CD4-positive, alpha-beta T cell (primary cell): ENCODE measurements at regions not wholly inside any gene's neighbourhood (a gene's known extent, or its start where the extent isn't known, plus 50 kb on each side); places are given as distances from the start of the nearest gene placed in this dataset.

Experiments
- ATAC-seq: fragments of 200-7000 bp; cut with Tn5 transposase; one replicate; pipeline ENCODE4 v1.10.0; 2022; ENCODE audit warnings: mild to moderate bottlenecking; ENCODE audit not compliant: poor library complexity
- CTCF ChIA-PET: fragments of 350-600 bp; sonication (Branson Sonifier 250); formaldehyde crosslinking; loops from one replicate; lab custom pipeline; 2021; ENCODE audit warnings: antibody characterized with exemption, inconsistent platforms; lab: Charles Lee
- POLR2A ChIA-PET: fragments of 350-600 bp; sonication (Branson Sonifier 250); formaldehyde crosslinking; loops from one replicate; lab custom pipeline; 2021; ENCODE audit warnings: antibody characterized with exemption, inconsistent platforms; lab: Charles Lee
- DNase-seq, 14 experiments: peaks; one replicate each; pipeline ENCODE4 v3.0.0-alpha.2; 2013 to 2020; ENCODE audit warnings: mixed read lengths in 2 of 14
- H3K27ac ChIP-seq, 2 donors: one replicate each; pipeline versions ENCODE4 v1.5.1 to v1.7.0; 2013; ENCODE audit warnings: low read length in 2 of 2, low read depth in 1 of 2, mild to moderate bottlenecking in 1 of 2
- H3K27me3 ChIP-seq, 2 experiments: 1 replicate in 1 of 2; 2 replicates in 1 of 2; pipeline versions ENCODE4 v1.6.1 to v1.7.0; 2013; ENCODE audit warnings: low read length in 2 of 2, control low read depth in 1 of 2, mild to moderate bottlenecking in 1 of 2, moderate library complexity in 1 of 2; ENCODE audit not compliant: insufficient read depth in 2 of 2, control insufficient read depth in 1 of 2
- H3K36me3 ChIP-seq: one replicate; pipeline ENCODE4 v1.6.1; 2013; ENCODE audit warnings: low read length, control low read depth; ENCODE audit not compliant: insufficient read depth
- H3K4me1 ChIP-seq: one replicate; pipeline ENCODE4 v1.6.1; 2013; ENCODE audit warnings: low read length, control low read depth; ENCODE audit not compliant: insufficient read depth
- H3K4me3 ChIP-seq: one replicate; pipeline ENCODE4 v1.5.1; 2013; ENCODE audit warnings: mild to moderate bottlenecking, low read length, moderate library complexity
- H3K9me3 ChIP-seq, 2 experiments: 1 replicate in 1 of 2; 2 replicates in 1 of 2; pipeline versions ENCODE4 v1.6.1 to v1.7.0; 2013; ENCODE audit warnings: low read length in 2 of 2, mild to moderate bottlenecking in 2 of 2, control low read depth in 1 of 2, moderate library complexity in 1 of 2; ENCODE audit not compliant: control insufficient read depth in 1 of 2, insufficient read depth in 1 of 2
- H3K27ac Mint-ChIP-seq: one replicate; pipeline ENCODE4 v1.8.0; 2020; ENCODE audit warnings: mixed read lengths
- H3K27me3 Mint-ChIP-seq: one replicate; pipeline ENCODE4 v1.8.0; 2021; ENCODE audit warnings: mixed read lengths
- H3K36me3 Mint-ChIP-seq: one replicate; pipeline ENCODE4 v1.8.0; 2021; ENCODE audit warnings: low read depth, mixed read lengths
- H3K4me1 Mint-ChIP-seq: one replicate; pipeline ENCODE4 v1.8.0; 2021; ENCODE audit warnings: low read depth, mixed read lengths
- H3K4me3 Mint-ChIP-seq: one replicate; pipeline ENCODE4 v1.8.0; 2020; ENCODE audit warnings: mild to moderate bottlenecking, mixed read lengths
- H3K9me3 Mint-ChIP-seq: one replicate; pipeline ENCODE4 v1.8.0; 2020; ENCODE audit warnings: mixed read lengths
- CTCF ChIP-seq: fragments of 200-600 bp; IDR thresholded peaks from one replicate; pipeline ENCODE4 v1.8.0; 2022; ENCODE audit warnings: antibody characterized with exemption, mild to moderate bottlenecking
- intact Hi-C, 2 experiments: fragments of 100-400 bp; cut with DNase I in 1 of 2; cut with micrococcal nuclease in 1 of 2; formaldehyde crosslinking; loops; one replicate each; pipeline versions ENCODE4 v1.15.1 to v1.9.0; 2023 to 2025; cut with DNase I, micrococcal nuclease

GRCh38 chr7:124443762-124444161 lies 321.8 kb downstream of the GPR37 start:
- H3K4me3 Mint-ChIP-seq, result no peak overlapping the region
- Histone ChIP-seq H3K4me1 (no peaks in the 10 kb centered on the region), H3K27ac (no peak overlapping the region), H3K27me3 (no peaks in the 10 kb centered on the region), H3K36me3 (no peaks in the 10 kb centered on the region), H3K4me3 (no peak overlapping the region), H3K9me3 (no peaks in the 10 kb centered on the region)
- DNase-seq (no peak), ATAC-seq (no peak)
- H3K27ac Mint-ChIP-seq, result no peak overlapping the region
- CTCF ChIA-PET, result no interaction called here
- H3K4me1 Mint-ChIP-seq, result no peaks in the 10 kb centered on the region
- peaks cover 2% of the 10 kb centered on the region for H3K9me3 Mint-ChIP-seq
- no peaks in the 10 kb centered on the region for H3K36me3 Mint-ChIP-seq
- POLR2A ChIA-PET, result no interaction called here
- no peaks in the 10 kb centered on the region for H3K27me3 Mint-ChIP-seq
- intact Hi-C loops, result no loop called here
- TF ChIP-seq CTCF, result no peak

- no peak for ATAC-seq
- no peak for DNase-seq
- peaks cover 4% of the 10 kb centered on the region for H3K9me3 Mint-ChIP-seq
- intact Hi-C loops, result no loop called here
- ChIA-PET CTCF (no interaction called here), POLR2A (no interaction called here)
- H3K27ac Mint-ChIP-seq, result no peak overlapping the region
- TF ChIP-seq CTCF, result no peak
- Histone ChIP-seq H3K36me3 (no peaks in the 10 kb centered on the region), H3K4me3 (no peak overlapping the region), H3K27ac (no peak overlapping the region), H3K4me1 (no peaks in the 10 kb centered on the region), H3K27me3 (no peaks in the 10 kb centered on the region), H3K9me3 (no peaks in the 10 kb centered on the region)
- no peaks in the 10 kb centered on the region for H3K4me1 Mint-ChIP-seq
- H3K36me3 Mint-ChIP-seq, result no peaks in the 10 kb centered on the region
- H3K27me3 Mint-ChIP-seq, result no peaks in the 10 kb centered on the region
- H3K4me3 Mint-ChIP-seq, result no peak overlapping the region
Observed at GRCh38 chr7:124440081-124440480, 325.5 kb downstream of the GPR37 start.

- TF ChIP-seq CTCF, result no peak
- DNase-seq (no peak), ATAC-seq (no peak)
- H3K4me1 Mint-ChIP-seq, result no peaks in the 10 kb centered on the region
- no peaks in the 10 kb centered on the region for H3K36me3 ChIP-seq
- no peaks in the 10 kb centered on the region for H3K4me1 ChIP-seq
- H3K27ac Mint-ChIP-seq, result no peak overlapping the region
- CTCF ChIA-PET, result no interaction called here
- POLR2A ChIA-PET, result no interaction called here
- no peak overlapping the region for H3K27ac ChIP-seq
- H3K27me3 Mint-ChIP-seq, result no peaks in the 10 kb centered on the region
- intact Hi-C loops, result no loop called here
- no peak overlapping the region for H3K4me3 ChIP-seq
- no peaks in the 10 kb centered on the region for H3K9me3 ChIP-seq
- no peaks in the 10 kb centered on the region for H3K9me3 Mint-ChIP-seq
- H3K27me3 ChIP-seq, result no peaks in the 10 kb centered on the region
- H3K36me3 Mint-ChIP-seq, result no peaks in the 10 kb centered on the region
- no peak overlapping the region for H3K4me3 Mint-ChIP-seq
Observed at GRCh38 chr7:124432009-124432578, 333.5 kb downstream of the GPR37 start.
